Lower leg skin (tissue), 4 donors: ENCODE measurements at regions not wholly inside any gene's neighbourhood (a gene's known extent, or its start where the extent isn't known, plus 50 kb on each side); places are given as distances from the start of the nearest gene placed in this dataset.

Experiments used
- DNase-seq, 2 donors: peaks; one replicate each; pipeline ENCODE4 v3.0.0-alpha.2; 2019; ENCODE audit warnings: low spot score in 2 of 2
- H3K4me3 ChIP-seq: fragments of 200-600 bp; sonication (generic); 2 replicates; pipeline ENCODE4 v1.5.1; 2017; ENCODE audit warnings: mild to moderate bottlenecking, low read depth; ENCODE audit not compliant: poor library complexity, severe bottlenecking
- CTCF ChIP-seq, 3 donors: fragments of 450-650 bp; IDR thresholded peaks; one replicate each; pipeline ENCODE4 v1.5.1; 2016; ENCODE audit warnings: antibody characterized with exemption in 3 of 3, mild to moderate bottlenecking in 3 of 3, moderate library complexity in 2 of 3
- POLR2A ChIP-seq, 2 donors: fragments of 450-650 bp; IDR thresholded peaks; one replicate each; pipeline ENCODE4 v1.6.1; 2016 to 2017; ENCODE audit warnings: antibody characterized with exemption in 2 of 2, mild to moderate bottlenecking in 1 of 2, moderate library complexity in 1 of 2
- WGBS, 2 donors: methylation state at CpG; one replicate each; pipeline ENCODE4 v1.1.5; 2018; 5-methylcytosine and 5-hydroxymethylcytosine counted together
- intact Hi-C: fragments of 100-400 bp; cut with DNase I; formaldehyde crosslinking; loops from one replicate; pipeline ENCODE4 v1.15.0; 2023; ENCODE audit warnings: low total_unique reads

GRCh38 chr1:38244218-38244845 lies 197.7 kb upstream of the POU3F1 start:
- WGBS, 2 donors = 68 to 81% methylated on average over 14 of the region's 14 CpGs
- no peak for DNase-seq
- intact Hi-C loops = no loop called here
- no peak overlapping the region for H3K4me3 ChIP-seq
- TF ChIP-seq POLR2A (IDR thresholded peaks at IDR 0.05) (no peak), CTCF (IDR thresholded peaks at IDR 0.05) (no peak)

- intact Hi-C loops = no loop called here
- no peak for DNase-seq
- TF ChIP-seq CTCF (IDR thresholded peaks at IDR 0.05) (no peak), POLR2A (IDR thresholded peaks at IDR 0.05) (no peak)
- no peak overlapping the region for H3K4me3 ChIP-seq
- 71 to 76% methylated on average over 6 of the region's 6 CpGs for whole genome bisulfite sequencing, 2 donors
These were observed 196.5 kb upstream of the POU3F1 start for GRCh38 chr1:38243106-38243505.

GRCh38 chr1:38242506-38242905 lies 195.9 kb upstream of the POU3F1 start:
- intact Hi-C loops = no loop called here
- no peak overlapping the region for H3K4me3 ChIP-seq
- WGBS, 2 donors = 83 to 92% methylated on average over 5 of the region's 5 CpGs
- no peak for TF ChIP-seq CTCF (IDR thresholded peaks at IDR 0.05)
- TF ChIP-seq POLR2A (IDR thresholded peaks at IDR 0.05) = no peak
- DNase-seq = no peak

GRCh38 chr1:38241594-38242334 lies 195.2 kb upstream of the POU3F1 start:
- 83 to 89% methylated on average over 6 of the region's 6 CpGs for WGBS, 2 donors

GRCh38 chr1:38240618-38241017 lies 194.0 kb upstream of the POU3F1 start:
- TF ChIP-seq POLR2A (IDR thresholded peaks at IDR 0.05) = no peak
- no peak for TF ChIP-seq CTCF (IDR thresholded peaks at IDR 0.05)
- WGBS, 2 donors = 98 to 100% methylated on average over 2 of the region's 2 CpGs

More at GRCh38 chr1:38241594-38242334, 195.2 kb upstream of the POU3F1 start:
- no peak overlapping the region for H3K4me3 ChIP-seq
- TF ChIP-seq CTCF (IDR thresholded peaks at IDR 0.05) (no peak), POLR2A (IDR thresholded peaks at IDR 0.05) (no peak)
- intact Hi-C loops = no loop called here
- DNase-seq = no peak

More at GRCh38 chr1:38240618-38241017, 194.0 kb upstream of the POU3F1 start:
- DNase-seq = no peak
- no peak overlapping the region for H3K4me3 ChIP-seq
- intact Hi-C loops = no loop called here
